Urothelium cell line (cell line): ENCODE measurements at regions not wholly inside any gene's neighbourhood (a gene's known extent, or its start where the extent isn't known, plus 50 kb on each side); places are given as distances from the start of the nearest gene placed in this dataset.
A peak's percentile ranks its signal among the peaks of the same experiment; 100 is the strongest.
"Not testable (repeated sequence)": the region's sequence is repeated elsewhere in the genome, so short reads cannot be mapped to it uniquely, and the experiment has no call there.

Source experiments
- DNase-seq: peaks from one replicate; pipeline ENCODE4 v3.0.0; 2011; ENCODE audit warnings: low spot score, mixed read lengths
- FAIRE-seq: peaks from 2 replicates; lab custom pipeline; 2011; peaks lifted over from hg19 to GRCh38; lab: Jason Lieb, UNC

- no peak for DNase-seq
Measured at GRCh38 chr12:74595696-74596095, 58.1 kb downstream of the ATXN7L3B start.

GRCh38 chr12:74598819-74599218 lies 61.2 kb downstream of the ATXN7L3B start:
- FAIRE-seq: no peak
- no peak for DNase-seq

More at GRCh38 chr12:74595696-74596095, 58.1 kb downstream of the ATXN7L3B start:
- no peak for FAIRE-seq

GRCh38 chr12:74599932-74600331 lies 62.3 kb downstream of the ATXN7L3B start:
- FAIRE-seq: no peak
- DNase-seq: no peak

GRCh38 chr12:74600817-74601216 lies 63.2 kb downstream of the ATXN7L3B start:
- not testable (repeated sequence) for FAIRE-seq, DNase-seq

- FAIRE-seq: no peak
- peak; percentile 5 for DNase-seq
Measured at GRCh38 chr12:74602881-74603672, 65.4 kb downstream of the ATXN7L3B start.

- DNase-seq (no peak), FAIRE-seq (no peak)
Measured at GRCh38 chr12:74608231-74608775, 70.7 kb downstream of the ATXN7L3B start.

GRCh38 chr12:74610711-74611110 lies 73.1 kb downstream of the ATXN7L3B start:
- FAIRE-seq (no peak), DNase-seq (no peak)

GRCh38 chr12:74614426-74614825 lies 76.8 kb downstream of the ATXN7L3B start:
- FAIRE-seq: no peak

GRCh38 chr12:74619084-74619483 lies 81.4 kb downstream of the ATXN7L3B start:
- DNase-seq (no peak), FAIRE-seq (no peak)

More at GRCh38 chr12:74614426-74614825, 76.8 kb downstream of the ATXN7L3B start:
- DNase-seq: no peak

- FAIRE-seq (no peak), DNase-seq (no peak)
Measured at GRCh38 chr12:74619884-74620283, 82.2 kb downstream of the ATXN7L3B start.

- DNase-seq: no peak
Measured at GRCh38 chr12:74620921-74621320, 83.3 kb downstream of the ATXN7L3B start.

GRCh38 chr12:74624201-74624600 lies 86.6 kb downstream of the ATXN7L3B start:
- no peak for DNase-seq
- no peak for FAIRE-seq

More at GRCh38 chr12:74620921-74621320, 83.3 kb downstream of the ATXN7L3B start:
- no peak for FAIRE-seq

- DNase-seq: no peak
- no peak for FAIRE-seq
Measured at GRCh38 chr12:74626397-74626796, 88.8 kb downstream of the ATXN7L3B start.

- no peak for FAIRE-seq
- DNase-seq: no peak
Measured at GRCh38 chr12:74641262-74641661, 103.6 kb downstream of the ATXN7L3B start.

- FAIRE-seq: no peak
- no peak for DNase-seq
Measured at GRCh38 chr12:74641694-74642093, 104.1 kb downstream of the ATXN7L3B start.

- FAIRE-seq (no peak), DNase-seq (no peak)
Measured at GRCh38 chr12:74644681-74645080, 107.0 kb downstream of the ATXN7L3B start.

- no peak for DNase-seq
Measured at GRCh38 chr12:74646831-74647230, 109.2 kb downstream of the ATXN7L3B start.

GRCh38 chr12:74647256-74647655 lies 109.6 kb downstream of the ATXN7L3B start:
- FAIRE-seq (no peak), DNase-seq (no peak)

More at GRCh38 chr12:74646831-74647230, 109.2 kb downstream of the ATXN7L3B start:
- no peak for FAIRE-seq

GRCh38 chr12:74656251-74656650 lies 118.6 kb downstream of the ATXN7L3B start:
- DNase-seq: no peak
- no peak for FAIRE-seq

GRCh38 chr12:74660442-74660841 lies 122.8 kb downstream of the ATXN7L3B start:
- DNase-seq (no peak), FAIRE-seq (no peak)

- FAIRE-seq (no peak), DNase-seq (no peak)
Measured at GRCh38 chr12:74663958-74664357, 126.3 kb downstream of the ATXN7L3B start.

- no peak for FAIRE-seq
- DNase-seq: no peak
Measured at GRCh38 chr12:74665690-74666089, 128.1 kb downstream of the ATXN7L3B start.
